GM12878 (cell line): ENCODE measurements at regions not wholly inside any gene's neighbourhood (a gene's known extent, or its start where the extent isn't known, plus 50 kb on each side); places are given as distances from the start of the nearest gene placed in this dataset.

Experiments
- BHLHE40 ChIP-seq, 2 experiments: fragments of 450-650 bp in 1 of 2; IDR thresholded peaks; 2 replicates each; pipeline ENCODE4 v1.6.1; 2011 to 2017; ENCODE audit warnings: low read depth in 2 of 2, borderline replicate concordance in 1 of 2, improper control_type of control experiment in 1 of 2, low read length in 1 of 2, mild to moderate bottlenecking in 1 of 2
- CREM ChIP-seq: IDR thresholded peaks from 2 replicates; pipeline ENCODE4 v1.6.1; 2014; ENCODE audit warnings: antibody characterized with exemption, low read depth
- JUND ChIP-seq: IDR thresholded peaks from 2 replicates; pipeline ENCODE4 v1.6.1; 2012; ENCODE audit warnings: low read depth, mild to moderate bottlenecking, low read length, improper control_type of control experiment, moderate library complexity
- LARP7 ChIP-seq: fragments of 450-650 bp; IDR thresholded peaks from 2 replicates; pipeline ENCODE4 v1.6.1; 2017; ENCODE audit warnings: mild to moderate bottlenecking
- SMAD5 ChIP-seq: IDR thresholded peaks from 2 replicates; pipeline ENCODE4 v1.6.1; 2016; ENCODE audit warnings: antibody characterized with exemption, low read depth
- ZNF622 ChIP-seq: fragments of 450-650 bp; IDR thresholded peaks from 2 replicates; pipeline ENCODE4 v1.6.1; 2017; ENCODE audit warnings: mild to moderate bottlenecking, inconsistent platforms
- ZSCAN29 ChIP-seq: fragments of 450-650 bp; IDR thresholded peaks from 2 replicates; pipeline ENCODE4 v1.6.1; 2017; ENCODE audit warnings: mild to moderate bottlenecking, moderate library complexity
- TF ChIP-seq, protein P1 (sequence below): fragments of 450-650 bp; IDR thresholded peaks from 2 replicates; pipeline ENCODE4 v1.6.1; 2017; ENCODE audit warnings: low read depth, mild to moderate bottlenecking, moderate library complexity
- TF ChIP-seq, protein P2 (sequence below): fragments of 450-650 bp; IDR thresholded peaks from 2 replicates; pipeline ENCODE4 v1.6.1; 2016; ENCODE audit warnings: mild to moderate bottlenecking, moderate library complexity, borderline replicate concordance

GRCh38 chr2:38164881-38165280 is 88.9 kb upstream of the CYP1B1 start (continued):
- TF ChIP-seq ZNF622: no peak
- no peak for TF ChIP-seq SMAD5
- TF ChIP-seq, protein P1, sequence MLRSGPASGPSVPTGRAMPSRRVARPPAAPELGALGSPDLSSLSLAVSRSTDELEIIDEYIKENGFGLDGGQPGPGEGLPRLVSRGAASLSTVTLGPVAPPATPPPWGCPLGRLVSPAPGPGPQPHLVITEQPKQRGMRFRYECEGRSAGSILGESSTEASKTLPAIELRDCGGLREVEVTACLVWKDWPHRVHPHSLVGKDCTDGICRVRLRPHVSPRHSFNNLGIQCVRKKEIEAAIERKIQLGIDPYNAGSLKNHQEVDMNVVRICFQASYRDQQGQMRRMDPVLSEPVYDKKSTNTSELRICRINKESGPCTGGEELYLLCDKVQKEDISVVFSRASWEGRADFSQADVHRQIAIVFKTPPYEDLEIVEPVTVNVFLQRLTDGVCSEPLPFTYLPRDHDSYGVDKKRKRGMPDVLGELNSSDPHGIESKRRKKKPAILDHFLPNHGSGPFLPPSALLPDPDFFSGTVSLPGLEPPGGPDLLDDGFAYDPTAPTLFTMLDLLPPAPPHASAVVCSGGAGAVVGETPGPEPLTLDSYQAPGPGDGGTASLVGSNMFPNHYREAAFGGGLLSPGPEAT: no peak
- no peak for TF ChIP-seq BHLHE40 (IDR thresholded peaks at IDR 0.05; ENCODE audit: borderline replicate concordance in 1 of 2, low read depth in 2 of 2, low read length in 1 of 2)
- TF ChIP-seq, protein P2, sequence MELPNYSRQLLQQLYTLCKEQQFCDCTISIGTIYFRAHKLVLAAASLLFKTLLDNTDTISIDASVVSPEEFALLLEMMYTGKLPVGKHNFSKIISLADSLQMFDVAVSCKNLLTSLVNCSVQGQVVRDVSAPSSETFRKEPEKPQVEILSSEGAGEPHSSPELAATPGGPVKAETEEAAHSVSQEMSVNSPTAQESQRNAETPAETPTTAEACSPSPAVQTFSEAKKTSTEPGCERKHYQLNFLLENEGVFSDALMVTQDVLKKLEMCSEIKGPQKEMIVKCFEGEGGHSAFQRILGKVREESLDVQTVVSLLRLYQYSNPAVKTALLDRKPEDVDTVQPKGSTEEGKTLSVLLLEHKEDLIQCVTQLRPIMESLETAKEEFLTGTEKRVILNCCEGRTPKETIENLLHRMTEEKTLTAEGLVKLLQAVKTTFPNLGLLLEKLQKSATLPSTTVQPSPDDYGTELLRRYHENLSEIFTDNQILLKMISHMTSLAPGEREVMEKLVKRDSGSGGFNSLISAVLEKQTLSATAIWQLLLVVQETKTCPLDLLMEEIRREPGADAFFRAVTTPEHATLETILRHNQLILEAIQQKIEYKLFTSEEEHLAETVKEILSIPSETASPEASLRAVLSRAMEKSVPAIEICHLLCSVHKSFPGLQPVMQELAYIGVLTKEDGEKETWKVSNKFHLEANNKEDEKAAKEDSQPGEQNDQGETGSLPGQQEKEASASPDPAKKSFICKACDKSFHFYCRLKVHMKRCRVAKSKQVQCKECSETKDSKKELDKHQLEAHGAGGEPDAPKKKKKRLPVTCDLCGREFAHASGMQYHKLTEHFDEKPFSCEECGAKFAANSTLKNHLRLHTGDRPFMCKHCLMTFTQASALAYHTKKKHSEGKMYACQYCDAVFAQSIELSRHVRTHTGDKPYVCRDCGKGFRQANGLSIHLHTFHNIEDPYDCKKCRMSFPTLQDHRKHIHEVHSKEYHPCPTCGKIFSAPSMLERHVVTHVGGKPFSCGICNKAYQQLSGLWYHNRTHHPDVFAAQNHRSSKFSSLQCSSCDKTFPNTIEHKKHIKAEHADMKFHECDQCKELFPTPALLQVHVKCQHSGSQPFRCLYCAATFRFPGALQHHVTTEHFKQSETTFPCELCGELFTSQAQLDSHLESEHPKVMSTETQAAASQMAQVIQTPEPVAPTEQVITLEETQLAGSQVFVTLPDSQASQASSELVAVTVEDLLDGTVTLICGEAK: no peak
- TF ChIP-seq CREM: peak; percentile 13; the same call in 1 of the 2 replicates
- TF ChIP-seq LARP7: no peak
- TF ChIP-seq JUND: no peak
- TF ChIP-seq ZSCAN29: no peak
- TF ChIP-seq, all 136 proteins: peak for 16
